HUES48 (cell line): ENCODE measurements at regions not wholly inside any gene's neighbourhood (a gene's known extent, or its start where the extent isn't known, plus 50 kb on each side); places are given as distances from the start of the nearest gene placed in this dataset.

Experiments
- H3K27ac ChIP-seq: one replicate; pipeline ENCODE4 v1.7.0; 2013; ENCODE audit warnings: low read depth, low read length, inconsistent platforms
- H3K27me3 ChIP-seq: 2 replicates; pipeline ENCODE4 v1.6.1; 2013; ENCODE audit warnings: mild to moderate bottlenecking, low read length; ENCODE audit not compliant: control insufficient read depth, insufficient read depth
- H3K36me3 ChIP-seq: 2 replicates; pipeline ENCODE4 v1.6.1; 2013; ENCODE audit warnings: low read length; ENCODE audit not compliant: control insufficient read depth, insufficient read depth
- H3K4me1 ChIP-seq: 2 replicates; pipeline ENCODE4 v1.6.1; 2013; ENCODE audit warnings: mild to moderate bottlenecking, low read length; ENCODE audit not compliant: control insufficient read depth, insufficient read depth
- H3K4me3 ChIP-seq: 2 replicates; pipeline ENCODE4 v1.5.1; 2013; ENCODE audit warnings: mild to moderate bottlenecking, low read depth, low read length
- H3K9ac ChIP-seq: 2 replicates; pipeline ENCODE4 v1.6.1; 2013; ENCODE audit warnings: mild to moderate bottlenecking, low read depth, low read length, moderate library complexity
- H3K9me3 ChIP-seq: 2 replicates; pipeline ENCODE4 v1.6.1; 2013; ENCODE audit warnings: low read length; ENCODE audit not compliant: control insufficient read depth, insufficient read depth

DNA sequence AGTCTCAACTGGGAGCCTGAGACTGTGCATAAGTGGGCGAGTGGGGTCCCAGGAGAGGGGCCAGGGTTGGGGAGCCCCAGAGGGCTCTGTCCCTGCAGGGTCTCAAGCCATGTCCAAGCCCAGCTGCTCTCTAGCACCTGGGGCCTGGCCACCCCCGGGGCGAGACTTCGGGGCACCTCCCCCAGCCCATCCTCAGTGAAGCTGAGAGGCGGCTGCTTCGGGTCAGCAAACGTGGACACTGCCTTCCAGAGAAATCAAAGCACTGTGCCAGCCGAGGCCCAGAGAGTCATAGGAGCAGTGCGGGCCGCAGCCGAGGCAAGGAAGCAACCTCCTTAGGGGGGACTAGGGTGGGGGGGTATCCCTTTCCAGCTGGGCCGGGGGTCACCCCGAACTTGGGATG, 77.5 kb downstream of the ENGASE start:
- H3K9me3 ChIP-seq = no peaks in the 10 kb centered on the region
- H3K4me3 ChIP-seq = no peak overlapping the region
- H3K27ac ChIP-seq = peak overlapping the region; percentile 6
- H3K36me3 ChIP-seq = no peaks in the 10 kb centered on the region
- H3K9ac ChIP-seq = no peak overlapping the region
- peaks cover 4% of the 10 kb centered on the region; the same call in 1 of the 2 replicates for H3K4me1 ChIP-seq
- no peaks in the 10 kb centered on the region for H3K27me3 ChIP-seq

DNA sequence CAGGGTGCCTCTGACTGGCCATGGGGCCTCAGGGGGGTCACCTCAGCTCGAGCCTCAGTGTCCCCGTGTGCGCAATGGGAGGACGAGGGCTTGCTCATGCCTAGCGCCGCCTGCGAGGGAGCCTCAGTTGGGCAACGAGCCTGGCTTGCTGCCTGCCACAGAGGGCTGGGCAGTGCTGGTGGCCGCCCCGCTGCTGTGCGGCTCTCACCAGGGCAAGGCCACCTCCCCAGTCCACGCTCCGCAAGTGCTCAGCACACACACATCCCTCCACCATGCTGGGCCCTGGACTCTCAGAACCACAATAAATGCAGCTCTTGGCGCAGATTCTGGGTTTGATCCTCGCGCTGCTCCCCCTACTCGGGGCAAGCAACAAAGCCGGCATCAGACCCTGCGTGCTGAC, 76.2 kb downstream of the ENGASE start:
- Histone ChIP-seq H3K4me1 (peaks cover 4% of the 10 kb centered on the region; the same call in 1 of the 2 replicates), H3K9ac (no peak overlapping the region), H3K36me3 (no peaks in the 10 kb centered on the region), H3K9me3 (no peaks in the 10 kb centered on the region), H3K4me3 (no peak overlapping the region), H3K27me3 (no peaks in the 10 kb centered on the region), H3K27ac (no peak overlapping the region)

DNA sequence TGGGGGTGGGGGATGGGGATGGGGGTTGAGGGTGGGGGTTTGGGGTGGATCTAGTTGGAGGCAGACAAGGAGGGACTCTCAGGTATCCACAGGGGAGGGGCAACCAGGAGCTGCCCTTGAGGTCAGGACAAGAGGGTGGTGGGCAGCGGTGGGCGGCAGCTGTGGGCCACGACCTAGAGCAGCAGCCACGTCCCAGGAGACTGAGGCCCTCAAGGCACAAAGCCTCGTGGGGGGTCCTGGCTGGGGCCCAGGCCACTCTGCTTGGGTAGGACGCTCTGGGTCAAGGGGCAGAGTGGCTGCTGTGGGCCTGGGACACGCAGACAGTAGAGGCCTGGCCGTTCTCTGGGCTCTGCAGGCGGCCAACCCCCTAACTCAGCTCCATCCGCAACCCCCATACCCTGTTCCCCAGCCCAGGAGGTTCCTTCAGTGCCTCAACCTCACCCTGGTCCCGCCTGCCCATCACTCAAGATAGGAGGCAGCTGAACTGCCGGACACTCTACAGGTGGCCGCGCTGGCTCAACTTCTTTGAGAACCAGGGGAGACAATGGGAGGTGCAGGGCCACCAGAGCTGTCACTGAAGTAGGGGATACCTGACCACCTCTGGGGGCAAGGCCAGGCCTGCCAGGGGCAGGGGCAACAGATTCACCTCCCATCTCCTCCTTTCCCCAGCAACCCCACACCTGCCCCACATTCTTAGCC, 75.6 kb downstream of the ENGASE start:
- no peaks in the 10 kb centered on the region for H3K27me3 ChIP-seq
- H3K4me3 ChIP-seq = no peak overlapping the region

DNA sequence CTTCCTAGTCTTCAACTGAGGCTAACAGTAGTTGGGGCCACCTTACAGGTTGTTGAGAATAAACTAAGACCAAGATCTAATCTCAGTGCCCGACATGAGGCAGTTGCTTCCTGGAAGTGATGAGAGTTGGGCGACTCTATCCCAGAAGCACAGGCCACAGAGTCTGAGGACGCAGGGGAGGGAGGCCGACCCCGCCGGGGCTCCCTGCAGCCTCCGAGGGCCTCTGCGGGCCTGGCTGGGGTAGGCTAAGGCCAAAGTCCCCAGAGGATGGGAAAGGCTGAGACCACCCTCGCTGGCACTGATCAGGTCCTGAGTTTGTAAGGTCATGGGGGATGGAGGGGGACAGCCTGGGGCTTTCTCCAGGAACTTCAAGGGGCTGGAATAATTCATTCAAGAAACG, 74.0 kb downstream of the ENGASE start:
- no peaks in the 10 kb centered on the region for H3K27me3 ChIP-seq
- no peak overlapping the region for H3K9ac ChIP-seq
- H3K36me3 ChIP-seq = no peaks in the 10 kb centered on the region
- H3K4me3 ChIP-seq = no peak overlapping the region
- no peak overlapping the region for H3K27ac ChIP-seq
- H3K4me1 ChIP-seq = peaks cover 4% of the 10 kb centered on the region; the same call in 1 of the 2 replicates
- H3K9me3 ChIP-seq = no peaks in the 10 kb centered on the region

More for the DNA sequence above, 75.6 kb downstream of the ENGASE start:
- no peak overlapping the region for H3K9ac ChIP-seq
- H3K36me3 ChIP-seq = no peaks in the 10 kb centered on the region
- H3K4me1 ChIP-seq = peaks cover 4% of the 10 kb centered on the region; the same call in 1 of the 2 replicates
- no peak overlapping the region for H3K27ac ChIP-seq
- H3K9me3 ChIP-seq = no peaks in the 10 kb centered on the region

DNA sequence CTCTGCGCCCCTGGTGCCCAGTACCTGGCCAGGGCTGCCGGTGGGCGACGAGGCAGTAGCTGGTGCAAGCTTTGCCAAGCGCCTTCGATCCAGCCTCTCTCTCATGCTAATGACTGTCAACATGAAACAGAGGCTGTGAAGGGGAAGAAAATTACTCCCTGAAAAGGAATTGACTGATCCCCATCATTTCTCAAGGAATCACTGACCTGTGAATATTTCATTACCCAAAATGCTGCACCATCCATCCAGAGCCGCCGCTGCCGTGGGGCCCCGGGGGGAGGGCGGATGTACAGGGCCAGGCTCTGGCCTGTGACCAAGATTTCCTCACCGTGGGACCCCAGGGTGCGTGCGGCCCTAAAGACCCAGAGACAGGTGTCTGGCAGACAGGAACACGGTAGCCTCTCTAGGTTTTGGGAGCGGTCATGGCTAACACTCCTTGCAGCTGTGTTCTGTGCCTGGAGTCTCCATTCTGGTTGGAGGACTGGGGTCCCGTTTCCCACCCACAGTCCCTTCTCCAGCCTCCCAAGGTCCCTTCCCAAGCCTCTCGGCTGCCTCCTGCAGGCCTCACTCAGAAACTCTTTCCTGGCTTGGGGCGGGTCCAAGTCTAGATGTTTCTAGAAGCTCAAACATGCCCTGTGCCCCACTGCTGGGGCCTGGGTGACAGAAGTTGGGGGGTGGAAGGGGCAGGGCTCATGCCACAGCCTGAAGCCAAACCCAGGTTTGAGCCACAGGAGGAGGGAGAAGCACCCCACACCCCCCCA, 73.3 kb downstream of the ENGASE start:
- no peak overlapping the region for H3K4me3 ChIP-seq

DNA sequence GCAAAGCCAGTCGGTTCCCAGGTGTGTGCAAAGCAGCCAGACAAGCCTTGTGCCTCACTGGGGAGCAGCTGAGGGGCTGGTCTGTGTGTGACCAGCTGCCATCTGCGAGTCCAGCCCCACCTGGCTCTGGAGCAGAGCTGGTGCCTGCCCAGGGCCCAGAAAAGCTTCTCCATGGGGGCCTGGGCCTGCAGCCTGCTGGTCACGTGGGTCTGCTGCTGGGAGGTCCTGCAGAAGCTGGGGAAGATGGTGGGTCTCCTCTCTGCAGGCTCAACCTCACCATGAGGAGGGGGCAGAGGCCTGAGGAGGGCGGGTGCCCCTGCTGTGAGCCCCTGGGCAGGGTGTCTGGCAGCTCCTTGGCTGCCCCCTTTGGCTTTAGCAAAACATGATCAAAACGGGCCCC, 71.9 kb downstream of the ENGASE start:
- Histone ChIP-seq H3K36me3 (no peaks in the 10 kb centered on the region), H3K9me3 (no peaks in the 10 kb centered on the region), H3K9ac (no peak overlapping the region), H3K4me3 (no peak overlapping the region), H3K4me1 (no peaks in the 10 kb centered on the region), H3K27me3 (no peaks in the 10 kb centered on the region), H3K27ac (no peak overlapping the region)

More for the DNA sequence above, 73.3 kb downstream of the ENGASE start:
- H3K4me1 ChIP-seq = peaks cover 4% of the 10 kb centered on the region; the same call in 1 of the 2 replicates
- H3K36me3 ChIP-seq = no peaks in the 10 kb centered on the region
- H3K9ac ChIP-seq = no peak overlapping the region
- H3K27ac ChIP-seq = no peak overlapping the region
- no peaks in the 10 kb centered on the region for H3K9me3 ChIP-seq
- H3K27me3 ChIP-seq = no peaks in the 10 kb centered on the region

DNA sequence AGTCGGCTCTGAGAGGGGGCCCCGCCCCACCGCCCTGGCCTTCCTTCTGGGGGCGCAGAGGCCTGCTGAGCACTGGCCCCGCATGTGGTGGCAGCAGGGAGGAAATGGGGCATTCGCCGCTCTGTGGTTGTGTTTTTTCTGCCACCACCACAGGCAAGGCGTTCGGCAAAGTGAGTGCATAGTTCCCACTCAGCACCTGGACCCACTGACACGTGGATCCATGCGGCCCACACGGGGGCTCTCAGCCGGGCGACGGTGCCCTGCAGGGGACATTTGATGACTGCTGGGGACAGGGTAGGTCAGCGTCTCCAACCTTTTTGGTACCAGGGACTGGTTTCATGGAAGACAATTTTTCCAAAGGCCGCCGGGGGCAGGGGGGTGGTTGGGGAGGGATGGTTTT, 70.9 kb downstream of the ENGASE start:
- Histone ChIP-seq H3K4me3 (no peak overlapping the region), H3K9me3 (no peaks in the 10 kb centered on the region), H3K27me3 (no peaks in the 10 kb centered on the region), H3K27ac (no peak overlapping the region), H3K4me1 (no peaks in the 10 kb centered on the region), H3K9ac (no peak overlapping the region), H3K36me3 (no peaks in the 10 kb centered on the region)

DNA sequence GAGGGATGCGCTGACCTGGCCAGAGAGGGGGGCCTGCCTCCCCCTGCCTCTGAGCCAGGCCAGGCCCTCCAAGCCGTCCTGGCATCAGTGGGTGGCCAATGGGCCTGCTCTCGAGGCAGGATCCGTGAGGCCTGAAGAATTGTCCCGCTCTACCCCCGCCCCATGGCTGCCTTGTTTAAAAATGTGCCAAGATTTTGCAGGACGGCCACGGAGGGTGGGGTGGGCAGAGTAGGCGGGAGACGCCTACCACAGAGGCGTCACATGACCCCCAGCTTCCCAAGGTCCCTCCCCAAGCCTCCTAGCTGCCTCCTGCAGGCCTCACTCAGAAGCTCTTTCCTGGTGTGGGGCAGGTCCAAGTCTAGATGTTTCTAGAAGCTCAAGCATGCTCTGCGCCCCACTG, 69.5 kb downstream of the ENGASE start:
- no peaks in the 10 kb centered on the region for H3K27me3 ChIP-seq

DNA sequence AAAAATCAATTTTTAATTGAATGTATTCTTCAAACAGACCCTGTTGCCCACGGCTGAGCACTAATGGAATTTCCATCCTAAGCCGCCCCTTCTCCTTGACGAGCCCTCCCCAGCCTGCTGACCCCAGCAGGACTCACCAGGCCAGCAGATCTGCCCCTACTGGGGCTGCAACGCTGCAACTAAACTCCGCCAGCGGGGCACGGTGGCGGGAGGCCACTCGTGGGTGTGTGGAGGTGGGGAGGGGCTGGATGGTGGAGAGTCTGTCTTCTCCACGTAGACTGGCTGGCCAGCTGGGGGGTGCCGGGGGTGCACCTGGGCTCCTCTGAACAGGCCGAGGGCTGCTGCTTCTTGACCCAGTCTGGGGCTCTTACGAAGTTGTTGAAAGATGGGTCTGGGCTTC, 67.8 kb downstream of the ENGASE start:
- Histone ChIP-seq H3K27ac (no peak overlapping the region), H3K36me3 (no peaks in the 10 kb centered on the region), H3K9ac (no peak overlapping the region), H3K4me1 (no peaks in the 10 kb centered on the region), H3K9me3 (no peaks in the 10 kb centered on the region), H3K4me3 (no peak overlapping the region), H3K27me3 (no peaks in the 10 kb centered on the region)

More for the DNA sequence above, 69.5 kb downstream of the ENGASE start:
- Histone ChIP-seq H3K36me3 (no peaks in the 10 kb centered on the region), H3K27ac (no peak overlapping the region), H3K9me3 (no peaks in the 10 kb centered on the region), H3K4me3 (no peak overlapping the region), H3K9ac (no peak overlapping the region), H3K4me1 (no peaks in the 10 kb centered on the region)

DNA sequence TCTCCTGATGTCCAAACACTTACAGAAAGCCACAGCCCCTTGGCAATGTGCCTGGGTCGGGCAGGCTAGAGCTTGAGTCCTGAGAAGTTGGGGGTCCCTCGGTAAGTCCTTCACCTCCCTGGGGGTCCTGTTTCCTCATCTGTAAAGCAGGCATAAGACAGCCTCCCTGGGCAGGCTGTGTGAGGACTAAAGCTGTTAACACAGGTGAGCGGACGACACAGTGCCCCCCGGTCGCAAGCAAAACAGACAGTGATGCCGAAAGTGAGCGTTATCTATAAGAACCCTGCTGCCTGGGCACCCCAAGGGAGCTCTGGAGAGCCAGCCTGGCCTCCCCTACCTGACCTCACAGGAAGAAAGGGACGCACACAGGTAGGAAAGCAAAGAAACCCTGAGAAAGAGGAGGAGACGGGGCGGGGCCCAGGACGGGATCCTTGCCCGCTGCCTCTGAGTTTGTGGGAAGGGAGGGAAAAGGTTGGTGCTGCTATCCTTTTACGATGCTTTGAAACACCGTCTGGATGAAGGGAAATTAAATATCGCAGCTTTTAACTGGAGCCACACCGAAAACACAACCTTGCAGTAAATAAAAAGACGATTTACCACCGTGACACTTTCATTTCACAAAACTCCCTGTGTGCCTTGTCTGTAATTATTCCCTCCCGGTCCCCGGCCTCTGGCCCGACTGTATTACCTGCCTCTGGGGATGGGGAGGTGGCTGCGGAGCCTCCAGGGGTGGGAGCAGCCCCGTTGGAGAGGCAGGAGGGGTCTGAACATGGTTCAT, 67.1 kb downstream of the ENGASE start:
- Histone ChIP-seq H3K36me3 (no peaks in the 10 kb centered on the region), H3K4me3 (no peak overlapping the region), H3K27ac (no peak overlapping the region), H3K27me3 (no peaks in the 10 kb centered on the region), H3K9me3 (no peaks in the 10 kb centered on the region), H3K9ac (no peak overlapping the region), H3K4me1 (no peaks in the 10 kb centered on the region)

DNA sequence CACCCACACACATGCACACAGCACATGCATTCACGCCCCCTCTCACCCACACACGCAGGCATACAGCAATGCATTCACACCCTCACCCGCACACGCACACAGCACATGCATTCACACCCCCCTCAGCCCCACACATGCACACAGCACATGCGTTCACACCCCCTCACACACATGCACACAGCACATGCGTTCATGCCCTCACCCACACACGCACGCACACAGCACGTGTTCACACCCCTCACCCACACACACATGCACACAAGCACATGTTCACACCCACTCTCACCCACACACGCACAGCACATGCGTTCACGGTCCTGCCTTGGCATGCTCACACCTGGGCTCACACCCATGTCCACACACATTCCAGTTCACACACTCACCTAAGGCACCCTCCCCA, 64.2 kb downstream of the ENGASE start:
- Histone ChIP-seq H3K36me3 (no peaks in the 10 kb centered on the region), H3K27ac (no peak overlapping the region), H3K27me3 (no peaks in the 10 kb centered on the region)

More for the DNA sequence above, 64.2 kb downstream of the ENGASE start:
- no peaks in the 10 kb centered on the region for H3K9me3 ChIP-seq
- H3K4me3 ChIP-seq = no peak overlapping the region
- H3K4me1 ChIP-seq = no peaks in the 10 kb centered on the region
- H3K9ac ChIP-seq = no peak overlapping the region
